ENCODE measurements at regions not wholly inside any gene's neighbourhood (a gene's known extent, or its start where the extent isn't known, plus 50 kb on each side); places are given as distances from the start of the nearest gene placed in this dataset.
A peak's percentile ranks its signal among the peaks of the same experiment; 100 is the strongest.

DNA sequence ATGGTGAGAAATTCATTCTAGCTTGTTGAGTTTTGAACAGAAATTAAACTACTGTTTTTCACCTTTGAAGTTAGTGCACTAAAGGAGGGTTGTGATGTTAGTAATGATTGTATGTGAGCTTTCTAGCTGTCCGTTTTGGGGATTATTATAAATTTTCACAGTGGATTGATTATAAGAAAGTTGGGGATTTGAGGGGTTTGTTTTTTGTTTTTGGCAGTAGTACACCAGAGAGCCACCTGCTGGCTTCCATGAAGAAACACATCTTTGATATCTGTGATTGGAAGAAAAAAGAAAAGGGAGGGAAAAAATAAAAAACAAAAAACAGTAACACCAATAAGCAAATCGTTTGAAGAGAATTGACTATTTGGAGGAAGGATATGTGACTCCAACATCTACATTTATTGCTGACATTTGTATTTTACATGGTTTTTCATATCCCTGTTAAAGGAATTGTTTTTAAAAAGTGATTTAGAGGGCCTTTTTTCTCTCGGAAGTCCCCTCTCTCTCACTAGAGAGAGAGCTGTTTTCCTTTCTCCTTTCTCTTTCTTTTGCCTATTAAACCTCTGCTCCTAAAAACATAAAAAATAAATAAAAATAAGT, 1469.5 kb upstream of the GOT2 start:
- H3K4me1 ChIP-seq (replicated peaks in 1 of 2; ENCODE audit: control insufficient read depth in 2 of 2, insufficient read depth in 2 of 2, low read length in 2 of 2): no peaks in the 10 kb centered on the region
- ChIA-PET CTCF (ENCODE audit: low intra/inter-chr PET ratio) (no interaction called here), POLR2A (no interaction called here)
- H3K9ac ChIP-seq (ENCODE audit: insufficient read depth in 1 of 2, low read depth in 2 of 2, low read length in 2 of 2): no peak overlapping the region
- ATAC-seq (no peak), DNase-seq (ENCODE audit: extremely low read depth in 1 of 4, low spot score in 3 of 4) (no peak), FAIRE-seq (no peak)
- BruUV-seq (replicated peaks): no TSS peak
- no peak overlapping the region for H3K4me3 ChIP-seq
- no peak overlapping the region for H3K4me2 ChIP-seq (ENCODE audit: insufficient read depth, low read length)
- no peak for TF ChIP-seq TEAD4 (IDR thresholded peaks at IDR 0.05; ENCODE audit: low read length)
- TF ChIP-seq TEAD4 (CRISPR knock-in tag; IDR thresholded peaks at IDR 0.05; ENCODE audit: borderline replicate concordance): no peak
- TF ChIP-seq ZNF316 (IDR thresholded peaks at IDR 0.05): peak; percentile 33; the same call in 1 of the 2 replicates
- TF ChIP-seq RAD21 (CRISPR knock-in tag; conservative IDR thresholded peaks at IDR 0.05 in 1 of 2, IDR thresholded peaks at IDR 0.05 in 1 of 2): peak; percentile 15 to 40; a peak in 2 of 4 replicates
- TF ChIP-seq GTF2E2 (tag; IDR thresholded peaks at IDR 0.05): no peak
- TF ChIP-seq YY1 (IDR thresholded peaks at IDR 0.05; ENCODE audit: borderline replicate concordance in 1 of 3, control insufficient read depth in 1 of 3, extremely low read depth in 1 of 3, insufficient read depth in 3 of 3, insufficient read length in 1 of 3, insufficient replicate concordance in 2 of 3, low read depth in 1 of 3, low read length in 2 of 3): no peak
- TF ChIP-seq NBN (IDR thresholded peaks at IDR 0.05; ENCODE audit: low read depth): no peak
- no peak for TF ChIP-seq NFRKB (IDR thresholded peaks at IDR 0.05; ENCODE audit: low read depth)
- no peak for TF ChIP-seq TAF9B (IDR thresholded peaks at IDR 0.05; ENCODE audit: partially characterized antibody)
- TF ChIP-seq, protein P1, sequence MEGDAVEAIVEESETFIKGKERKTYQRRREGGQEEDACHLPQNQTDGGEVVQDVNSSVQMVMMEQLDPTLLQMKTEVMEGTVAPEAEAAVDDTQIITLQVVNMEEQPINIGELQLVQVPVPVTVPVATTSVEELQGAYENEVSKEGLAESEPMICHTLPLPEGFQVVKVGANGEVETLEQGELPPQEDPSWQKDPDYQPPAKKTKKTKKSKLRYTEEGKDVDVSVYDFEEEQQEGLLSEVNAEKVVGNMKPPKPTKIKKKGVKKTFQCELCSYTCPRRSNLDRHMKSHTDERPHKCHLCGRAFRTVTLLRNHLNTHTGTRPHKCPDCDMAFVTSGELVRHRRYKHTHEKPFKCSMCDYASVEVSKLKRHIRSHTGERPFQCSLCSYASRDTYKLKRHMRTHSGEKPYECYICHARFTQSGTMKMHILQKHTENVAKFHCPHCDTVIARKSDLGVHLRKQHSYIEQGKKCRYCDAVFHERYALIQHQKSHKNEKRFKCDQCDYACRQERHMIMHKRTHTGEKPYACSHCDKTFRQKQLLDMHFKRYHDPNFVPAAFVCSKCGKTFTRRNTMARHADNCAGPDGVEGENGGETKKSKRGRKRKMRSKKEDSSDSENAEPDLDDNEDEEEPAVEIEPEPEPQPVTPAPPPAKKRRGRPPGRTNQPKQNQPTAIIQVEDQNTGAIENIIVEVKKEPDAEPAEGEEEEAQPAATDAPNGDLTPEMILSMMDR (IDR thresholded peaks at IDR 0.05 in 2 of 3, conservative IDR thresholded peaks at IDR 0.05 in 1 of 3; ENCODE audit: insufficient read depth in 2 of 3, low read depth in 1 of 3, low read length in 3 of 3): 0 out of 6 replicates have a peak, but pooled peaks of 1 of the 3 experiments have one; percentile 9
- no peak for TF ChIP-seq ARID2 (IDR thresholded peaks at IDR 0.05)
- TF ChIP-seq, protein P2, sequence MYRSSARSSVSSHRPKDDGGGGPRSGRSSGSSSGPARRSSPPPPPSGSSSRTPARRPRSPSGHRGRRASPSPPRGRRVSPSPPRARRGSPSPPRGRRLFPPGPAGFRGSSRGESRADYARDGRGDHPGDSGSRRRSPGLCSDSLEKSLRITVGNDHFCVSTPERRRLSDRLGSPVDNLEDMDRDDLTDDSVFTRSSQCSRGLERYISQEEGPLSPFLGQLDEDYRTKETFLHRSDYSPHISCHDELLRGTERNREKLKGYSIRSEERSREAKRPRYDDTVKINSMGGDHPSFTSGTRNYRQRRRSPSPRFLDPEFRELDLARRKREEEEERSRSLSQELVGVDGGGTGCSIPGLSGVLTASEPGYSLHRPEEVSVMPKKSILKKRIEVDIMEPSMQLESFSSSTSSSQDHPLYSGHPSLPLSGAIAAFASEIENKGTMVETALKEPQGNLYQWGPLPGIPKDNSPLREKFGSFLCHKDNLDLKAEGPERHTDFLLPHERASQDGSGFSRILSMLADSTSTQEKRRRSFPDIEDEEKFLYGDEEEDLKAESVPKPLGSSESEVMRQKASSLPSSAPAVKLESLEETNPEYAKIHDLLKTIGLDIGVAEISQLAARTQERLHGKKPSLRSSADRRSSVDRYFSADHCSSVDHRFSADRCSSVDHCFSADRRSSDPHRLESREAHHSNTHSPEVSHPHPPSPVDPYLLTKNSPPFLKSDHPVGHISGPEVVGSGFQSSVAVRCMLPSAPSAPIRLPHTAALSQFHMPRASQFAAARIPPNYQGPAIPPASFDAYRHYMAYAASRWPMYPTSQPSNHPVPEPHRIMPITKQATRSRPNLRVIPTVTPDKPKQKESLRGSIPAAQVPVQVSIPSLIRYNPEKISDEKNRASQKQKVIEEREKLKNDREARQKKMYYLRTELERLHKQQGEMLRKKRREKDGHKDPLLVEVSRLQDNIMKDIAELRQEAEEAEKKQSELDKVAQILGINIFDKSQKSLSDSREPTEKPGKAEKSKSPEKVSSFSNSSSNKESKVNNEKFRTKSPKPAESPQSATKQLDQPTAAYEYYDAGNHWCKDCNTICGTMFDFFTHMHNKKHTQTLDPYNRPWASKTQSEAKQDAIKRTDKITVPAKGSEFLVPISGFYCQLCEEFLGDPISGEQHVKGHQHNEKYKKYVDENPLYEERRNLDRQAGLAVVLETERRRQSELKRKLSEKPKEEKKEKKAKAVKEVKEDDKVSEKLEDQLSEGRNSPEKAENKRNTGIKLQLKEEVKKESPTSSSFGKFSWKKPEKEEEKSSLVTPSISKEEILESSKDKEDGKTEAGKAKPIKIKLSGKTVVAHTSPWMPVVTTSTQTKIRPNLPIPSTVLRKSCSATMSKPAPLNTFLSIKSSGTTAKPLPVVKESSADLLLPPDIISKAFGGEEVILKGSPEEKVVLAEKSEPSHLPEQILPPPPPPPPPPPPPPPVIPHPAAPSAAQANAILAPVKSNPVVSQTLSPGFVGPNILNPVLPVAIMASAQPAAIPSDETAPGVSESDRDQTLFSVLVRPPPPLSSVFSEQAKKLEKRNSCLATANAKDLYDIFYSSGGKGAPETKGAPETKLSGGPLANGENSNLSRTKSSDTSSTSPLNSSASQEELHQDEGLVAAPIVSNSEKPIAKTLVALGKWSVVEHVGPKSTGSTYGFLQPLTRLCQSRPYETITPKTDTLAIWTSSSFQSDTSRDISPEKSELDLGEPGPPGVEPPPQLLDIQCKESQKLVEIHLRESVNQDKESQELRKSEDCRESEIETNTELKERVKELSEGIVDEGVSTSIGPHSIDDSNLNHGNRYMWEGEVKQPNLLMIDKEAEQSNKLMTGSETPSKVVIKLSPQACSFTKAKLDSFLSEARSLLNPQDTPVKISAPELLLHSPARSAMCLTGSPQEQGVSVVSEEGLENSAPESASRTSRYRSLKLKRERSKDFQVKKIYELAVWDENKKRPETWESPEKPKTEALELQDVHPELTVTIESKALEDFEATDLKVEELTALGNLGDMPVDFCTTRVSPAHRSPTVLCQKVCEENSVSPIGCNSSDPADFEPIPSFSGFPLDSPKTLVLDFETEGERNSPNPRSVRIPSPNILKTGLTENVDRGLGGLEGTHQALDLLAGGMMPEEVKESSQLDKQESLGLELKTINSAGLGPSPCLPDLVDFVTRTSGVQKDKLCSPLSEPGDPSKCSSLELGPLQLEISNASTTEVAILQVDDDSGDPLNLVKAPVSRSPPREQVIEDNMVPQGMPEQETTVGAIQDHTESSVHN (IDR thresholded peaks at IDR 0.05; ENCODE audit: borderline replicate concordance in 1 of 2, low read depth in 1 of 2): no peak
- H3K79me2 ChIP-seq (ENCODE audit: control insufficient read depth, insufficient read depth, low read length): no peaks in the 10 kb centered on the region
- no peaks in the 10 kb centered on the region for H3K27me3 ChIP-seq (ENCODE audit: control insufficient read depth in 2 of 2, insufficient read depth in 2 of 2, low read length in 2 of 2)
- intact Hi-C loops (cut with micrococcal nuclease) (no loop called here), in situ Hi-C loops (cut with MboI) (no loop called here)
- no peak overlapping the region for H2AFZ ChIP-seq (ENCODE audit: low read depth, low read length)
- no peaks in the 10 kb centered on the region for H4K20me1 ChIP-seq (replicated peaks; ENCODE audit: control insufficient read depth, insufficient read depth, low read length)
- no peaks in the 10 kb centered on the region for H3K9me3 ChIP-seq (replicated peaks; ENCODE audit: control insufficient read depth, insufficient read depth, low read depth, low read length)
- WGBS (ENCODE audit: insufficient coverage, low coverage, missing lambda C conversion rate): 5% methylated on average over 2 of the region's 3 CpGs
- H3K9me1 ChIP-seq (ENCODE audit: control insufficient read depth, insufficient read depth, low read length): no peaks in the 10 kb centered on the region
- no peak overlapping the region for H3K27ac ChIP-seq (ENCODE audit: extremely low read depth, low read depth, low read length)
- H3K36me3 ChIP-seq (ENCODE audit: control insufficient read depth, insufficient read depth, low read length): no peaks in the 10 kb centered on the region
